ENCODE measurements at regions not wholly inside any gene's neighbourhood (a gene's known extent, or its start where the extent isn't known, plus 50 kb on each side); places are given as distances from the start of the nearest gene placed in this dataset.
A peak's percentile ranks its signal among the peaks of the same experiment; 100 is the strongest.

- peak; percentile 34 for DNase-seq
Observed at GRCh38 chr10:110416776-110417711, 80.7 kb upstream of the DUSP5 start.

- DNase-seq, result no peak
Observed at GRCh38 chr10:110418218-110418617, 79.5 kb upstream of the DUSP5 start.

- peak; percentile 63 for DNase-seq
Observed at GRCh38 chr10:110419265-110419664, 78.4 kb upstream of the DUSP5 start.

GRCh38 chr10:110420401-110421193, 77.1 kb upstream of the DUSP5 start:
- peak; percentile 23 for DNase-seq

GRCh38 chr10:110421512-110422138, 76.1 kb upstream of the DUSP5 start:
- peak; percentile 29 for DNase-seq

- DNase-seq, result no peak
Observed at GRCh38 chr10:110422548-110422947, 75.2 kb upstream of the DUSP5 start.

GRCh38 chr10:110423650-110424049, 74.1 kb upstream of the DUSP5 start:
- DNase-seq, result no peak

GRCh38 chr10:110425684-110426293, 71.9 kb upstream of the DUSP5 start:
- peak; percentile 83 for DNase-seq

- peak; percentile 33 for DNase-seq
Observed at GRCh38 chr10:110426294-110427181, 71.2 kb upstream of the DUSP5 start.

- DNase-seq, result no peak
Observed at GRCh38 chr10:110429301-110429700, 68.4 kb upstream of the DUSP5 start.

- DNase-seq, result no peak
Observed at GRCh38 chr10:110430340-110431273, 67.1 kb upstream of the DUSP5 start.

- no peak for DNase-seq
Observed at GRCh38 chr10:110431659-110432058, 66.0 kb upstream of the DUSP5 start.

- DNase-seq, result no peak
Observed at GRCh38 chr10:110432084-110432483, 65.6 kb upstream of the DUSP5 start.

GRCh38 chr10:110432814-110433565, 64.7 kb upstream of the DUSP5 start:
- no peak for DNase-seq

GRCh38 chr10:110433740-110434139, 64.0 kb upstream of the DUSP5 start:
- DNase-seq, result no peak

GRCh38 chr10:110434489-110435096, 63.1 kb upstream of the DUSP5 start:
- no peak for DNase-seq

GRCh38 chr10:110436554-110437350, 61.0 kb upstream of the DUSP5 start:
- DNase-seq, result no peak

GRCh38 chr10:110437351-110437605, 60.4 kb upstream of the DUSP5 start:
- DNase-seq, result no peak
